ENCODE measurements at regions not wholly inside any gene's neighbourhood (a gene's known extent, or its start where the extent isn't known, plus 50 kb on each side); places are given as distances from the start of the nearest gene placed in this dataset.
"Not testable (repeated sequence)": the region's sequence is repeated elsewhere in the genome, so short reads cannot be mapped to it uniquely, and the experiment has no call there.

- TF ChIP-seq SPI1 (IDR thresholded peaks at IDR 0.05; ENCODE audit: low read depth, low read length) (no peak), POLR2AphosphoS5 (IDR thresholded peaks at IDR 0.05; ENCODE audit: low read depth, low read length) (no peak), POU2F2 (IDR thresholded peaks at IDR 0.05; ENCODE audit: low read depth, low read length) (no peak), POLR2A (IDR thresholded peaks at IDR 0.05; ENCODE audit: low read depth, low read length) (no peak), PAX5 (IDR thresholded peaks at IDR 0.05; ENCODE audit: insufficient read depth, low read length, severe bottlenecking) (no peak), TAF1 (IDR thresholded peaks at IDR 0.05; ENCODE audit: low read depth, low read length) (no peak)
- FAIRE-seq (no peak), DNase-seq (ENCODE audit: insufficient read length, low spot score) (no peak)
Measured at GRCh38 chr3:59508273-59508672, 458.4 kb upstream of the CFAP20DC start.

GRCh38 chr3:59506191-59506590 is 456.4 kb upstream of the CFAP20DC start:
- no peak for TF ChIP-seq PAX5 (IDR thresholded peaks at IDR 0.05; ENCODE audit: insufficient read depth, low read length, severe bottlenecking)
- TF ChIP-seq SPI1 (IDR thresholded peaks at IDR 0.05; ENCODE audit: low read depth, low read length) = no peak
- TF ChIP-seq POLR2A (IDR thresholded peaks at IDR 0.05; ENCODE audit: low read depth, low read length) = no peak
- TF ChIP-seq TAF1 (IDR thresholded peaks at IDR 0.05; ENCODE audit: low read depth, low read length) = no peak
- TF ChIP-seq POLR2AphosphoS5 (IDR thresholded peaks at IDR 0.05; ENCODE audit: low read depth, low read length) = no peak
- no peak for TF ChIP-seq POU2F2 (IDR thresholded peaks at IDR 0.05; ENCODE audit: low read depth, low read length)
- no peak for DNase-seq (ENCODE audit: insufficient read length, low spot score)
- FAIRE-seq = no peak

GRCh38 chr3:59503441-59503840 is 453.6 kb upstream of the CFAP20DC start:
- TF ChIP-seq POLR2AphosphoS5 (IDR thresholded peaks at IDR 0.05; ENCODE audit: low read depth, low read length) (no peak), POLR2A (IDR thresholded peaks at IDR 0.05; ENCODE audit: low read depth, low read length) (no peak), PAX5 (IDR thresholded peaks at IDR 0.05; ENCODE audit: insufficient read depth, low read length, severe bottlenecking) (no peak), TAF1 (IDR thresholded peaks at IDR 0.05; ENCODE audit: low read depth, low read length) (no peak), POU2F2 (IDR thresholded peaks at IDR 0.05; ENCODE audit: low read depth, low read length) (no peak), SPI1 (IDR thresholded peaks at IDR 0.05; ENCODE audit: low read depth, low read length) (no peak)
- no peak for DNase-seq (ENCODE audit: insufficient read length, low spot score)
- FAIRE-seq = no peak

GRCh38 chr3:59502806-59503205 is 453.0 kb upstream of the CFAP20DC start:
- DNase-seq (ENCODE audit: insufficient read length, low spot score) (no peak), FAIRE-seq (no peak)
- TF ChIP-seq POU2F2 (IDR thresholded peaks at IDR 0.05; ENCODE audit: low read depth, low read length) = no peak
- TF ChIP-seq SPI1 (IDR thresholded peaks at IDR 0.05; ENCODE audit: low read depth, low read length) = no peak
- no peak for TF ChIP-seq TAF1 (IDR thresholded peaks at IDR 0.05; ENCODE audit: low read depth, low read length)
- no peak for TF ChIP-seq POLR2AphosphoS5 (IDR thresholded peaks at IDR 0.05; ENCODE audit: low read depth, low read length)
- no peak for TF ChIP-seq PAX5 (IDR thresholded peaks at IDR 0.05; ENCODE audit: insufficient read depth, low read length, severe bottlenecking)
- TF ChIP-seq POLR2A (IDR thresholded peaks at IDR 0.05; ENCODE audit: low read depth, low read length) = no peak

DNA sequence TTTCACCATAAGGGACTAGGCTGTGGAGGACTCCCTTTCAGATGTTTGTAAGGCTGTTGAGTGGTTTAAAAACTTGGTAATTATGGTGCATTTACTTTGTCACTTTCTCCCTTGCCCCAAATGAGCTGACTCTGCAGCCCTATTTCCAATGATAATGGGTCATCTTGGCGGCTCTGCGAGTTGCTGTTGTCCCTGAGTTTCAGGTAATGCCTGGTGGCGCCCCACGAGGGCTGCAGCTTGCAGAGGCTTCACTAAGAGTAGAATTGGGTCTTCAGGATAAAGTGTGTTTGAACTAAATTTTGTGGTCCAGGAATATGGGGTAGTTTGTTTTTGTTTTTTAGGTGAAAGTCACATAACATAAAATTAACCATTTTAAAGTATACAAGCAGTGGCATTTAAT is 450.1 kb upstream of the CFAP20DC start:
- TF ChIP-seq POLR2AphosphoS5 (IDR thresholded peaks at IDR 0.05; ENCODE audit: low read depth, low read length) (no peak), SPI1 (IDR thresholded peaks at IDR 0.05; ENCODE audit: low read depth, low read length) (no peak), TAF1 (IDR thresholded peaks at IDR 0.05; ENCODE audit: low read depth, low read length) (no peak), PAX5 (IDR thresholded peaks at IDR 0.05; ENCODE audit: insufficient read depth, low read length, severe bottlenecking) (no peak), POU2F2 (IDR thresholded peaks at IDR 0.05; ENCODE audit: low read depth, low read length) (no peak), POLR2A (IDR thresholded peaks at IDR 0.05; ENCODE audit: low read depth, low read length) (no peak)
- DNase-seq (ENCODE audit: insufficient read length, low spot score) (no peak), FAIRE-seq (no peak)

- TF ChIP-seq POLR2AphosphoS5 (IDR thresholded peaks at IDR 0.05; ENCODE audit: low read depth, low read length) (no peak), SPI1 (IDR thresholded peaks at IDR 0.05; ENCODE audit: low read depth, low read length) (no peak), POU2F2 (IDR thresholded peaks at IDR 0.05; ENCODE audit: low read depth, low read length) (no peak), PAX5 (IDR thresholded peaks at IDR 0.05; ENCODE audit: insufficient read depth, low read length, severe bottlenecking) (no peak), TAF1 (IDR thresholded peaks at IDR 0.05; ENCODE audit: low read depth, low read length) (no peak), POLR2A (IDR thresholded peaks at IDR 0.05; ENCODE audit: low read depth, low read length) (no peak)
- DNase-seq (ENCODE audit: insufficient read length, low spot score) = no peak
- FAIRE-seq = peak; percentile 13
Measured at GRCh38 chr3:59499000-59499399, 449.2 kb upstream of the CFAP20DC start.

- no peak for FAIRE-seq
- TF ChIP-seq POLR2A (IDR thresholded peaks at IDR 0.05; ENCODE audit: low read depth, low read length) (no peak), POLR2AphosphoS5 (IDR thresholded peaks at IDR 0.05; ENCODE audit: low read depth, low read length) (no peak)
- DNase-seq (ENCODE audit: insufficient read length, low spot score) = no peak
Measured at GRCh38 chr3:59496250-59496649, 446.4 kb upstream of the CFAP20DC start.

GRCh38 chr3:59494969-59495368 is 445.1 kb upstream of the CFAP20DC start:
- not testable (repeated sequence) for DNase-seq (ENCODE audit: insufficient read length, low spot score); FAIRE-seq

GRCh38 chr3:59486520-59486919 is 436.7 kb upstream of the CFAP20DC start:
- DNase-seq (ENCODE audit: insufficient read length, low spot score) = no peak
- no peak for FAIRE-seq
- TF ChIP-seq POLR2A (IDR thresholded peaks at IDR 0.05; ENCODE audit: low read depth, low read length) = no peak

DNA sequence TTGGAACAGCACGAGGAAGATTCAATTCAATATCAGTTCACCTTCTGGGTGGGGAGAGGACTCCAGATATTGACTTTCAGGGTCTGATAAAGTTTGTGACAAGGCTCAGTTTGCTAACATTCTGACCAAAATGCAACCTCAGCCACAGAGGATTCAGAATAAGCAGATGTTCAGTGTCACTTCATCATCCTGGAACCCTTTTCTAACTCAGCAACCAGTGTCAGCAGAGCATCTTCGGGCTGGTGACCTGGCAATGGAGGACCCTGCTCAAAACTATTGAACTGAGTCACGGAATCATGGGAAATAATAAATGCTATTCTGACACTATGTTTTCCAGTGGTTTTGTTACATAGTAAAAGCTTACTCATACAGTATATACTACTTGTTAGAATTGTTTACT is 433.4 kb upstream of the CFAP20DC start:
- TF ChIP-seq TAF1 (IDR thresholded peaks at IDR 0.05; ENCODE audit: low read depth, low read length) (no peak), PAX5 (IDR thresholded peaks at IDR 0.05; ENCODE audit: insufficient read depth, low read length, severe bottlenecking) (no peak), SPI1 (IDR thresholded peaks at IDR 0.05; ENCODE audit: low read depth, low read length) (no peak), POU2F2 (IDR thresholded peaks at IDR 0.05; ENCODE audit: low read depth, low read length) (no peak), POLR2A (IDR thresholded peaks at IDR 0.05; ENCODE audit: low read depth, low read length) (no peak), POLR2AphosphoS5 (IDR thresholded peaks at IDR 0.05; ENCODE audit: low read depth, low read length) (no peak)
- FAIRE-seq (no peak), DNase-seq (ENCODE audit: insufficient read length, low spot score) (no peak)

GRCh38 chr3:59482684-59483083 is 432.9 kb upstream of the CFAP20DC start:
- no peak for FAIRE-seq
- DNase-seq (ENCODE audit: insufficient read length, low spot score) = no peak

More at GRCh38 chr3:59482684-59483083, 432.9 kb upstream of the CFAP20DC start:
- no peak for TF ChIP-seq POLR2AphosphoS5 (IDR thresholded peaks at IDR 0.05; ENCODE audit: low read depth, low read length)
- no peak for TF ChIP-seq PAX5 (IDR thresholded peaks at IDR 0.05; ENCODE audit: insufficient read depth, low read length, severe bottlenecking)
- TF ChIP-seq POU2F2 (IDR thresholded peaks at IDR 0.05; ENCODE audit: low read depth, low read length) = no peak
- TF ChIP-seq POLR2A (IDR thresholded peaks at IDR 0.05; ENCODE audit: low read depth, low read length) = no peak
- no peak for TF ChIP-seq SPI1 (IDR thresholded peaks at IDR 0.05; ENCODE audit: low read depth, low read length)
- TF ChIP-seq TAF1 (IDR thresholded peaks at IDR 0.05; ENCODE audit: low read depth, low read length) = no peak

All from GM12891 (cell line).